ENCODE measurements at regions not wholly inside any gene's neighbourhood (a gene's known extent, or its start where the extent isn't known, plus 50 kb on each side); places are given as distances from the start of the nearest gene placed in this dataset.

DNA sequence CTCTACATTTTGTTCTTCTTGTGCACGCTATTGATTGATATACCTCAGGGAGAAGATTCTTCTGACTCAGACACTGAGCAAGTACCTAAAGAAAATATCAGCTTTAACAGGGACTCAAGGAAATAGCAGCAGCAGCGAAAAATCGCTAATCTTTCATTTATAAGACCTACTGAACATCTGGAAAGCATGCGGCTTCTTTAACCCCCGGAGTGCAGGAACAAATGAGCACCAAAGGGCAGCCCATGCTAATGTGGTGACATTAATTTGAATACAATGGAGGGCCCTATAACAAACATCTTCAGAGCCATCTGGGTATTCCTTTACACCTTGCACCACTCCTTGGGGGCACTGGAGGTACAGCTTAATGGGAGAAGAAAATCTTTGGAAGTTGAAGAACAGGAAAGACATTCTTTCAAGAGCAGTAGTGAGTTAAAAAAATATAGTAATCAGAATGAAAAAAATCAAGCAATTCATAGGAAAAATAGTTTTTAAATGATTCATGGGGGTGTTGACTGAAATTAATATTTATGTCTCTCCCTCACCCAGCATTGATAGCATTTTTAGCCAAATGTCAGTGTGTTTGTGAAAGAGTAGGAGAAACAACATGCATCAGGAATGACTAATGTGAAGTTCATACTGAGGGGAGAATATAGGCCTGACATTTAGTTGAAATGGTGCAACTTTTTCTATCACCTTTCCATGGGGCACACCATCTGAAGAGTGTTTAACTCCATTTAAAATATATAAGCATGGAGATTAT is 281.7 kb downstream of the HRH4 start:
- Histone ChIP-seq H3K4me1 (ENCODE audit: insufficient read depth, low read length, poor library complexity, severe bottlenecking) (no peaks in the 10 kb centered on the region), H3K27me3 (ENCODE audit: insufficient read depth, low read length, poor library complexity, severe bottlenecking) (no peaks in the 10 kb centered on the region), H4K20me1 (ENCODE audit: insufficient read depth, low read length, poor library complexity, severe bottlenecking) (no peaks in the 10 kb centered on the region), H3K36me3 (ENCODE audit: insufficient read depth, low read length) (no peaks in the 10 kb centered on the region), H3K4me2 (ENCODE audit: low read depth, low read length, poor library complexity, severe bottlenecking) (no peak overlapping the region), H3K4me3 (ENCODE audit: low read length, poor library complexity, severe bottlenecking) (no peak overlapping the region), H2AFZ (ENCODE audit: low read length) (no peak overlapping the region), H3K9me3 (ENCODE audit: insufficient read depth, low read depth, low read length) (no peaks in the 10 kb centered on the region), H3K9ac (ENCODE audit: low read depth, low read length, poor library complexity, severe bottlenecking) (no peak overlapping the region), H3K79me2 (ENCODE audit: insufficient read depth, low read length) (no peaks in the 10 kb centered on the region), H3K9me2 (replicated peaks; ENCODE audit: low read depth, low read length) (no peaks in the 10 kb centered on the region), H3F3A (ENCODE audit: low read depth) (no peaks in the 10 kb centered on the region)
- no peak for TF ChIP-seq EZH2phosphoT487 (IDR thresholded peaks at IDR 0.05; ENCODE audit: borderline replicate concordance)
- TF ChIP-seq, protein P1, sequence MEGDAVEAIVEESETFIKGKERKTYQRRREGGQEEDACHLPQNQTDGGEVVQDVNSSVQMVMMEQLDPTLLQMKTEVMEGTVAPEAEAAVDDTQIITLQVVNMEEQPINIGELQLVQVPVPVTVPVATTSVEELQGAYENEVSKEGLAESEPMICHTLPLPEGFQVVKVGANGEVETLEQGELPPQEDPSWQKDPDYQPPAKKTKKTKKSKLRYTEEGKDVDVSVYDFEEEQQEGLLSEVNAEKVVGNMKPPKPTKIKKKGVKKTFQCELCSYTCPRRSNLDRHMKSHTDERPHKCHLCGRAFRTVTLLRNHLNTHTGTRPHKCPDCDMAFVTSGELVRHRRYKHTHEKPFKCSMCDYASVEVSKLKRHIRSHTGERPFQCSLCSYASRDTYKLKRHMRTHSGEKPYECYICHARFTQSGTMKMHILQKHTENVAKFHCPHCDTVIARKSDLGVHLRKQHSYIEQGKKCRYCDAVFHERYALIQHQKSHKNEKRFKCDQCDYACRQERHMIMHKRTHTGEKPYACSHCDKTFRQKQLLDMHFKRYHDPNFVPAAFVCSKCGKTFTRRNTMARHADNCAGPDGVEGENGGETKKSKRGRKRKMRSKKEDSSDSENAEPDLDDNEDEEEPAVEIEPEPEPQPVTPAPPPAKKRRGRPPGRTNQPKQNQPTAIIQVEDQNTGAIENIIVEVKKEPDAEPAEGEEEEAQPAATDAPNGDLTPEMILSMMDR (conservative IDR thresholded peaks at IDR 0.05; ENCODE audit: low read length), result no peak

- Histone ChIP-seq H4K20me1 (ENCODE audit: insufficient read depth, low read length, poor library complexity, severe bottlenecking) (no peaks in the 10 kb centered on the region), H3K9me2 (replicated peaks; ENCODE audit: low read depth, low read length) (no peaks in the 10 kb centered on the region), H3K4me3 (ENCODE audit: low read length, poor library complexity, severe bottlenecking) (no peak overlapping the region), H2AFZ (ENCODE audit: low read length) (no peak overlapping the region), H3K4me1 (ENCODE audit: insufficient read depth, low read length, poor library complexity, severe bottlenecking) (no peaks in the 10 kb centered on the region), H3K79me2 (ENCODE audit: insufficient read depth, low read length) (no peaks in the 10 kb centered on the region), H3K9ac (ENCODE audit: low read depth, low read length, poor library complexity, severe bottlenecking) (no peak overlapping the region), H3K36me3 (ENCODE audit: insufficient read depth, low read length) (no peaks in the 10 kb centered on the region), H3K4me2 (ENCODE audit: low read depth, low read length, poor library complexity, severe bottlenecking) (no peak overlapping the region), H3F3A (ENCODE audit: low read depth) (no peaks in the 10 kb centered on the region), H3K27me3 (ENCODE audit: insufficient read depth, low read length, poor library complexity, severe bottlenecking) (no peaks in the 10 kb centered on the region), H3K9me3 (ENCODE audit: insufficient read depth, low read depth, low read length) (no peaks in the 10 kb centered on the region)
- TF ChIP-seq, protein P1 (conservative IDR thresholded peaks at IDR 0.05; ENCODE audit: low read length), result no peak
- no peak for TF ChIP-seq EZH2phosphoT487 (IDR thresholded peaks at IDR 0.05; ENCODE audit: borderline replicate concordance)
Observed at GRCh38 chr18:24754583-24755253, 294.3 kb downstream of the HRH4 start.

DNA sequence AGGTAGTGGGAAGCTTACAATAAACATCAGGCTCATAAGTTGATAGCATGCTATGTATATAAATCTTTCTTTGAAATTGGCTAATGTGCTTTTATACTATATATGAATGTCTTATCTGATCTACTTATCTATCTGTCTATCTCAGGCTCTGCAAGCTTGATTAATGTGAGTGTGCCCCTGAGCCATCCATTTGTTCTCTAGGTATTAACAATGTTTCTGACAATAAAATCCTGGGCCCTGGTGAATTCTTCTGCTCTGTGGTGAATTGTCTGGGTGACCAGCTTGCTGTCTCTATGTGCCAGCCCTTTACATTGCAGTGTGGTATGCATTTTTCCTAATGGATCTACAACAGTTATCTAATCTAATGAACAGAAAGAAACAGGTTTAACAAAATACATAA is 295.9 kb downstream of the HRH4 start:
- Histone ChIP-seq H3K9ac (ENCODE audit: low read depth, low read length, poor library complexity, severe bottlenecking) (no peak overlapping the region), H2AFZ (ENCODE audit: low read length) (no peak overlapping the region), H3F3A (ENCODE audit: low read depth) (no peaks in the 10 kb centered on the region), H3K4me1 (ENCODE audit: insufficient read depth, low read length, poor library complexity, severe bottlenecking) (no peaks in the 10 kb centered on the region), H3K4me3 (ENCODE audit: low read length, poor library complexity, severe bottlenecking) (no peak overlapping the region), H3K9me3 (ENCODE audit: insufficient read depth, low read depth, low read length) (no peaks in the 10 kb centered on the region), H3K27me3 (ENCODE audit: insufficient read depth, low read length, poor library complexity, severe bottlenecking) (no peaks in the 10 kb centered on the region), H3K9me2 (replicated peaks; ENCODE audit: low read depth, low read length) (no peaks in the 10 kb centered on the region), H3K36me3 (ENCODE audit: insufficient read depth, low read length) (no peaks in the 10 kb centered on the region), H3K4me2 (ENCODE audit: low read depth, low read length, poor library complexity, severe bottlenecking) (no peak overlapping the region), H3K79me2 (ENCODE audit: insufficient read depth, low read length) (no peaks in the 10 kb centered on the region), H4K20me1 (ENCODE audit: insufficient read depth, low read length, poor library complexity, severe bottlenecking) (no peaks in the 10 kb centered on the region)
- TF ChIP-seq EZH2phosphoT487 (IDR thresholded peaks at IDR 0.05; ENCODE audit: borderline replicate concordance), result no peak
- TF ChIP-seq, protein P1 (conservative IDR thresholded peaks at IDR 0.05; ENCODE audit: low read length), result no peak

Data from Loucy (cell line).